ENCODE measurements at regions not wholly inside any gene's neighbourhood (a gene's known extent, or its start where the extent isn't known, plus 50 kb on each side); places are given as distances from the start of the nearest gene placed in this dataset.

DNA sequence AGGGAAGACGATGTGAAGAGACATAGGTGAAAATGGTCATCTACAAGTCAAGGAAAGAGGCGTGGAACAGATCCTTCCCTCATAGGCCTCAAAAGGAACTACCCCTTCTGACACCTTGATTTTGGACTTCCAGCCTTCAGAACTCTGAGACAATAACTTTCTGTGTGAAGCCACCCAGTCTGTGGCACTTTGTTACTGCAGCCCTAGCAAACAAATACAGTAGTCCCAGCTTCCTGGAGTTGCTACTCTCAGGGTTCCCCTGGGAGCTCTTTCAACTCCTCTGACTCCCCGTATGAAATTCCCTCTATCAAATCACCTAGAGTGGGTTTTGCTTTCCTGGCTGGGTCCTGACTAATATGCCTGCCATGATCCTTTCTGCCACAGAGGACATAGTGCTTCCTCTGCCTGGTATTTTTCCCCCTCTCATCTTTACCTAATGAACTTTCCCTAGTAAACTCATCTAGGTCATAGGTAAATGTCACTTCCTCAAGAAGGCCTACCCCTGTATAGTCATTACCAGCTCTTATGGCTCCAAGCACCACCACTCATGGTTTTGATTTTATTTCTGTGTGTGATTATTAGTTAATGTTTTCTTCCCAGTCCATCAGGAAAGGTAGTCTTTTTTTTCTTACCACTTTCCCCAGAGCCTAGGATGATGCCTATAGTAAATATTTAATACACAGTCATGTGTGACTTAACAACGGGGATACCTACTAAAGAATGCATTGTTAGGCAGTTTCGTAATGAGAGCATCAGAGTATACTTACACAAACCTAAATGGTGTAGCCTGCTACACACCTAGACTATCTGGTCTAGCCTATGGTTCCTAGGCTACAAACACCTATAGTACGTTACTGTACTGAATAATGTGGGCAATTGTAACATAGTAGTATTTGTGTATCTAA, 111.5 kb upstream of the LGALSL start:
- no peak for DNase-seq

DNA sequence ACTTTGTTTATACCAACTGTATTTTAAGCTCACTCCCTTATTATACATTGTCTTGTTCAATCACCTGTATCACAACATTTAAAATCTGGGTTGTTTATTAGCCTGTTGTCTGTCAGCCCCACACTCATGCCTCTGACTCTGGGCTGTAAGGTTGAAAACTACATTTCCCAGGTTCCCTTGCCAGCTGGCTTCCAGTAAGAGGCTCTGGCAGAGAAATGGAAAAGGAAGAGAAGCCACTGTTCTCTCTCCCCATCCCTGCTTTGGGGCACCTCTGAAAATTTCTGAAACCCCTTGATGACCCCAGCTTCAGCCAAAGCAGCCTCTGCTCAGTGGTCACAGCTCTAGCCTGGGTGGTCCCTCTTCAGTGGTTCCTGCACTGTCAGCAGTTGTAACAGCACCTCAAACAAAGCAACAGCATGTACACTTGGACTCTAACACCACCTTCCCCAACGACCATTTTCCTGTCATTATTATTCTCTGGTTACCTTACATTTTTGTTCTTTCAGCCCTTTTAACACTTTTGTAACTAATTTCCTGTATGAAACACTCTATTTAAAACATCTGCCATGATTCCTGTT, 108.9 kb upstream of the LGALSL start:
- DNase-seq: no peak

GRCh38 chr2:64345998-64346397, 108.0 kb upstream of the LGALSL start:
- no peak for DNase-seq

DNA sequence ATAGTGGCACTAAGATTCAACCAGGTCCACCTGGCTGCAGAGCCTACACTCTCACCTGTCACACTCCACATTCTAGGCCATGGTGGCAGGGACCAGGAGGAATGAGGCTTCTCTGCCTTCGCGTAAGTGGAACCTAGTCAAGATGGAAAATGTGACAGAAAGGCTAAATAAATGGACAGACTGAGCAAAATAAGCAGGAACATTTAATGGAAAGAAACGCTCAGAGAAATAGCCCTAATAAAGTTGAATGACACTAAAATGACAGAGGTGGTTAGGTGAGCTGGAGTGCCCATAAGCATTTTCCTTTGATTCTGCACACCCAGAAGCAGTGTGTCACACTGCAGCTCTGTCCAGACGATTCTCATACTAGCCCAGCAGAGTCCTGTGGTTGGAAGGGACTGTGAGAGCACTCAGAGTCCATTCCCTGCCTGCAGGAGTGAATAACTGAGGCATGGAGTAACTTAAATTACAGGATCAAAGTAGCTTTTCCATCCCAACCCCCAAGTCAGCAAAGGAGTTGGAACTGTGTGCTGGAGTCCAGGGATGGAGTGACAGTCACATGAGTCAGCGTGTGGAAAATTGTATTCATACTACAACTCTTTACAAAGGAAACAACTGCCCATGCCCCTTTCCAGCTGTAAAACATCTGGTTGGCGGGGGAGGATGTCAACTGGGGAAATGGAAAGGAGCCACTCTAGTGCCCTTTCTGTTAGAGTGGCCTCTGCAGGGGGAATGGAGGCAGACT, 105.4 kb upstream of the LGALSL start:
- no peak for DNase-seq

- no peak for DNase-seq
Measured at GRCh38 chr2:64349131-64349530, 104.8 kb upstream of the LGALSL start.

DNA sequence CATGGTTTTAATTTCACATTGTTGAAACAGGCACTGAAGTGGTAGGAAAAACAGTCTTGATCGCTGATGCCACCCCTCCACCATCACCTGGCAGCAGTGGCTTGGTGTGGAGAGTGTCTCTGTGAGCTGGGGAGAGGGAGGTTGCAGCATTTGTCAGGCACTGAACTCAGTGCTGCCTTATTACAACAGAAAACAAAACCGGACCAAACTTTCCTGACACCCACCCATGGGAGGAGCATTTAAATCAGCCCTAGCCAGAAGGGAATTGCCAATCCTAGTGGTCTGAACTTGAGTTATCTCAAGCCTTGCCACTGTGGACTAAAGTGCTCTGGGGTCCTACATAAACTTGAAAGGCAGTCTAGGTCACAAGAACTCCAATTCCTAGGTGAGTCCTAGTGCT, 103.0 kb upstream of the LGALSL start:
- DNase-seq: no peak

DNA sequence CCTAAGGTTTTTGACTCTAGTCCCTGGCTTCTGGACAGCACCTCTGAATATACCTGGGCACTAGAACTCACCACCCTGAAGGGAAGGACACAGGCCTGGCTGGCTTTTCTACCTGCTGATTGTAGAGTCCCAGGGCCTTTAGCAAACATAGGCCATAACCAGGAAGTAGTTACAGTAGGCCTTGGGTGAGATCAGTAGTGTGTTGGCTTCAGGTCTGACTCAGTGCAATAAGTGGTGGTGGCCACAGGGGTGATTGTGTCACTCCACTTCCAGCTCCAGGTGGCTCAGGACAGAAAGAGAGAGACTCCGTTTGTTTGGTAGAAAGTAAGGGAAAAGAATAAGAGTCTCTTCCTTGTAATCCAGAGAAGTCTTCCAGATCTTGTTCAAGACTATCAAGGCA, 101.7 kb upstream of the LGALSL start:
- DNase-seq: no peak

DNA sequence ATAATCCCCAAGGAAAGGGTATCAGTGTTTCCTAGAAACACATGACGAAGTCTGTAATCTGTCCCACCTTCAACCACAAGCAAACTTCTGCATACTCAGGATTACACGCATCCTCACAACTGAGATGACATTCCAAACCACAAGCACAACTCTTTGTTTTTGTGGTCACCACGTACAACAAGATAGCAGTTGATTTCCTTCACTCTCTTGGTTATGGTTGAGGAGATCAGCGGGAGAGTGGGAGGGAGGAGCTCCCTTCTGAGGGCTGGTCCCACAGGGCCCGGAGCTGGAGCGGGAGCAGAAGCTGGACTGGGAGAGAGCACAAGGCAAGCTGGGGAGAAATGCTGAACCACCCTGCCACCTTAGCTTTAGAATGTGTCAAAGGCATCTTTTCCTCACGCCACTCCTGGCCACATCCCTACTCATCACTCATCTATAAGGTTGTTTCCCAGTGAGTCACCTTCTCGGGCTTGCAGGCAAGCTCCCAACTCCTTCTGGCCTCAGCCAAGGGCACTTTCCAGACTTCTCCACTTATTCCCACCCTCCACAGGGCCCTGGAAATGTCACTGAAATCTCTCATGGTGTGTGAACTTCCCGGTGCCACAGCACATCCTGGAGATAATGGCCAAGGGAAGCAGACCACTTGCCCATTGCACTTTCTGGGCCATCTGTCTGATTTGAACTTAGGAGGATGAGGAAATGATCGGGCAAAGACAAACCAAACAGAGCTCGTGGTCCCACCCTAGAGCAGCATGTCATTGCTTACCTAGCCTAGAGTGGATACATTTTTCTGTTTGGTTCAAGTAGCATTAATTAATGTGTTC, 98.9 kb upstream of the LGALSL start:
- DNase-seq: peak; percentile 23

GRCh38 chr2:64356906-64357305, 97.1 kb upstream of the LGALSL start:
- DNase-seq: no peak

DNA sequence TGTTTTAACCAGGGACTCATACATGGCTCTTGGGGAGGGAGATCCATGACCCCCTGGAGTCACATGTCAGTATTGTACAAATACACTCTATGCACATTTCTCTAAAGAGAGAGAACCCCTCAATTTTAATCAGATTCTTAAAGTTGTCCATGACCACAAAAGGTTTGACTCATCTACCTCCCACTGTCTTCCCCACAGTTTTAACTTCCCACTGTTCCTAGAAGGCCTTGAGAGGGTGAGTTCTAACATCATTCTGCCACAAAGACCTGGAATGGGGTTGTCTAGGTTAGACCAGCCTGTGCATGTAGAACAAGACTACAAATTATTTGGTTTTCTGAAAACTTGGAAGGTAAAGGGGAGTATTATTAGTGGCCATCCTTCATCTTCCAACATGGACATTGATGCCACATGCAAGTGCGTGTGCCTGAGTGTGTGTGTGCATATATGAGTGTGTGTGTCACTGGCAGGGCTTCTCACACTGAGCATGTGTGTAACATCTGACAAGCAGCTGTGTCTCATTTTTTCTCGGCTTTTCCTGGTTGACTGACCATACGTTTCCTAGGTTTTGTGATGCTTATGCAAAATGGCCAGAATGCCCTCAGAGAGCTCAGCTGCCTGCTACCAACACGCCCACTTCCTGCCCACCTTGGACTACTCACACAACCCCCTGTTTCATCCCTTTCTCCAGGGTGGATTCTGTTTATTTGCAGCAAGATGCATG, 94.6 kb upstream of the LGALSL start:
- DNase-seq: no peak

DNA sequence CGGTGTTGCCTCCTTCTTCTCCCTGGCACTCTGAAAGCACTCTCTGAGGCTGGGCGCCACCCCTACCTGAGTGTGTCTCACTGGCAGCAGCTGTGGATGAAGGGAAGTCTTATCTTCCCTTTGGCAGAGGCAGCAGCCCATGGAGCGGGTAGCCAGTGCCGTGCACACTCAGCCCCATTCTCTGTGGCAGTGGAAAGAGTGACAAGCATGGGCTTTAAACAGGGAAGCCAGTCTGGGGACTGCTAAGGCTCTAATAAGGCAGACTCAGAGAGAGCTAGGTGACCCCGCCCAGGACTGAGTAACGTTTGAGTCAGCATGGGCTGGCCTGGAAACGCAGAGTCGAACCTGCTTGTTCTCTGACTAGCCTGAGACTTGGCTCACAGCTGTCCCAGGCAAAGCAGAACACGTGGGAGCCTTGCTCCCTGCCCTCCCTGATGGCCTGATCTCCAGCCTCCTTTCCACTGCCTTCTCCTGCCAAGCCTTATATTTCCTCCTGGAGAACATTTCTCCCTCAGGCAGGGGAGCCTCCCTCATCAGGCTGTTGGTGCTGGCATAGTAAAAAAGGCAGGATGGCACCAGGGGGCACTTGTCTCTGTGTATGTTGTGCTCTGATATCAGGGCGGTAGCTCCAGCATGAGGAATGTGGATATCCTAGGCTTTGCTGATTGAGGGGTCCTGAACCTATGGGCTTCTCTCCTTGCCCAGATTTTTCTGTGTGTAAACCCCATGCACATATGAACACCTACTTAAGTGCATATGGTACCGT, 93.9 kb upstream of the LGALSL start:
- DNase-seq: peak; percentile 84

GRCh38 chr2:64361151-64361938, 92.6 kb upstream of the LGALSL start:
- no peak for DNase-seq

DNA sequence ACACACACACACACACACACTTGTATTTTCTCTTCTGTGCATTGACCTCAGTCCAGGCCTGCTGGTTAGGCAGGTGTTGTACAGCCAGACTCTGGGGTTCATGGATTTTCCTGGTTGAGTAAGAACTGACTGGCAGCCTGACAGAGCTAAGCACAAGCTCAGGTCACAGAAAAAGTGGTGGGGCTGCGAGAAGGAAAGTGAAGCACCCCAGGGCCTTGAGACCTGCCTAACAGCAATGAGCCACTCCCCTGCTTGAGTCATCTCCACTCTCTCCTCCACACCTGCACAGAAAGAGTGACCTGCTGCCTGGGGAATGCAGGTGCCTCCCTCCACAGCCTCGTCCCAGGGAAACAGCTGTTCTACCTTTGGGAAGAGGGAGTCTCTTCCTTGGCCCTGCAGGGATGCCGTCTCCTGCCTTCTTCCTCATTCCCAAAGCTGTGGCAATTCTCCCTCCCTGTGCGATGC, 91.4 kb upstream of the LGALSL start:
- DNase-seq: no peak

GRCh38 chr2:64363140-64363539, 90.8 kb upstream of the LGALSL start:
- DNase-seq: no peak

DNA sequence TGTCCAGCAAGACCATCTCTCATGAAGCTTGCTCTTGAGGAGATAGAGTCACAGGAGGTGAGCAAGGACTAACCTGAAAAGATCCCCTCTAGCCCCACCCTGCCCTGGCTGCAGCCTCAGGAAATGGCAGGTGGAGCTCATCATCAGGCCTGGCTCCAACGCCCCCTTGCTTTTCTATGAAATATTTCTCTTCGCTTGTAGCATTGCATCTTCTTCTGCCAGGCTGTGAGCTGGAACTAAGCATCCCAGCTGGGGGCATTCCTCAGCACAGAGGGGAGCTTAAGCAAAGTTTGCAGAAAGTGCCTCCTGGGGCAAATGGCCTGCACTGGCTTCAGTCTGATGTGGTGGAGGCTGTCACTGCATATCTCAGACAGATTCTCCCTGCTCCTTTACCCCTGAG, 90.1 kb upstream of the LGALSL start:
- DNase-seq: no peak

DNA sequence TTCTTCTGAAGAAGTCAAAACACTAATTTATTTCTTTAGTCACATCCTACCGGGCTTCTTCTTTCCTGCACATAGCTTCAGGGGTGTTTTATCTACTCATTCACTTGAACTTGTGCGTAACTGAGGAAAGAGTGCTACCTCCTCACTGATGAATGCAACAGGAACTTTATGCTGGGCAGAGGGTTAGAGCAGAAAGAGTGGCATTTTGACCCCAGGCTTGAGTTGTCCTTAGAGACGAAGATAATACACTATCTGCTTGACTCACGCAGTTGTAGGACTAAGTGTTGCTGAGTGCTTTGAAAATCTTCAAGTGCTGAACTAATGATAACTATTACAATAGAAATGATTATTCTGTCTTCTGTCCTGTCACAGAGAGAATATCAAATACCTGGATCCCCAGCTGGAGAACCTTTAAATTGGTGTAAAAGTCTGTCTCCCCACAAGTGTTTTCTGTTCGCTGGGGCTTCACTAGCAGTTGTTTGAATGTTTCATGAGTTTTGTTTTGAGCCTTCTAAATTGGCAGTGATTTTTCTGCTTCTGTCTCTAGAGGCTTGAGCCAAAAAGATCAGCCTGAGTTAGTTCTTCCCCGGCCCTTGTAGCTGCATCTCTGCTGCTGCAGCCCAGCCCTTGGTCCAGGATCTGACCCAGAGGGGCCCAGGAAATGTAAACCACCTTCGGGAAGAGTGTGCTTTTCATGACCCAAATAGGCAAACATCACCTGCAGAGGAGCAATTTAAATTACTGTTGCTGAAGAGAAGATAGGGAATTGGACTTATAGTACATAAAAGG, 86.3 kb upstream of the LGALSL start:
- DNase-seq: no peak

GRCh38 chr2:64369706-64370105, 84.3 kb upstream of the LGALSL start:
- DNase-seq: no peak

- no peak for DNase-seq
Measured at GRCh38 chr2:64371727-64372126, 82.2 kb upstream of the LGALSL start.

GRCh38 chr2:64374686-64375085, 79.3 kb upstream of the LGALSL start:
- no peak for DNase-seq
